GM21576 (cell line): ENCODE measurements at regions not wholly inside any gene's neighbourhood (a gene's known extent, or its start where the extent isn't known, plus 50 kb on each side); places are given as distances from the start of the nearest gene placed in this dataset.

Experiments
- ATAC-seq: cut with Tn5 transposase; IDR thresholded peaks from one replicate; pipeline ENCODE4 v1.9.1; 2021; ENCODE audit warnings: mild to moderate bottlenecking, moderate library complexity; ENCODE audit not compliant: unreplicated experiment

DNA sequence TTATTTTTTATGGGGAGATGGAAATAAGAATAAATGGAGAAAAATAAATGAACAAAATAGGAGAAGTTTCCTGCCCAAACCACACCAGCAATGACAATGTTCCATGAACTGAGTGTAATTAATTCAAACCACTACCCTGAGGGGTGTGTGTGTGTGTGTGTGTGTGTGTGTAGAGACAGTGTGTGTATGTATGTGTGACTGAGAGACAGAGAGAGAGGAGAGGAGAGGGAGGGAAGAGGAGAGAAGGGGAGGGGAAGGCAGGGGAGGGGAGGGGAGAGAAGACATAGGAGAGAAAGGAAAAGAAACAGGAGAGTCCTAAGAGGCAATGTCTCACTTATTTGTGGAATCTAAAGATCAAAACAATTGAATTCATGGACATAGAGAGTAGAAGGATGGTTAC lies 65.0 kb upstream of the POU2AF1 start:
- no peak for ATAC-seq

DNA sequence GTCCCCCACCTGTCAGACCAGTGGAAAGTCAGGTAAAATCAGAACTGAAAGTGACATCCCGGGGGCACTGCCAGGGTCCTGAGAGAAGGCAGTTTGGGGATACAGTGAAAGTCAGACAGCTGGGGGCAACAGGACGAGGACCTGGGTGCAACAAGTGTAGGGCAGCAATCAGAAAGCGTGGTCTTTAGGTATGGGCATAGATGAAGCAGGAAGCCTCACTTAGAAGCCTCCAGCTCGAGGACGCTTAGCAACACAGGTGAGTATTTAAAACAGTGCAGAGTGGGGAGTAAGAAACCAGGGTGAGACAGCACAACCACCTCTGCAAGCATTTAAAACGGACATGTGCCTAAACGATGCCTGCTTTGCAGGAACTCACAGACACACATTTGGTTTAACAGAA lies 64.6 kb upstream of the POU2AF1 start:
- no peak for ATAC-seq

GRCh38 chr11:111443032-111443431 lies 64.0 kb upstream of the POU2AF1 start:
- ATAC-seq: no peak

DNA sequence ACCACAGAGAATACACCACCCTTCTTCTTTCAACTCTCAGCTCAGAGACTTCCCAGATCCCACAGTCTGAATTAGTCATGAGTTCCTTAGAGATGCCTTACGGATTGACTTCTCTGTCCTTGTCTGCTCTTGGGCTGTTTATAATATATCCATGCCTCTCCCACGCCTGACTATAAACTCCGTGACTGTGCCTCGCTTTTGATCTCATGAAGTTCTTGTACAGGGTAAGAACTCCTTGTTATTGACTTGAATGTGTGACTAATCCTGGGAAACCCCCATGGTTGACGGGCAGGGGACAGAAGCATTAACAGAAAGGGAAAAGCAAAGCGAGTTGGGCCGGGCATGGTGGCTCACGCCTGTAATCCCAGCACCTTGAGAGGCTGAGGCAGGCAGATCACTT lies 62.4 kb upstream of the POU2AF1 start:
- no peak for ATAC-seq

DNA sequence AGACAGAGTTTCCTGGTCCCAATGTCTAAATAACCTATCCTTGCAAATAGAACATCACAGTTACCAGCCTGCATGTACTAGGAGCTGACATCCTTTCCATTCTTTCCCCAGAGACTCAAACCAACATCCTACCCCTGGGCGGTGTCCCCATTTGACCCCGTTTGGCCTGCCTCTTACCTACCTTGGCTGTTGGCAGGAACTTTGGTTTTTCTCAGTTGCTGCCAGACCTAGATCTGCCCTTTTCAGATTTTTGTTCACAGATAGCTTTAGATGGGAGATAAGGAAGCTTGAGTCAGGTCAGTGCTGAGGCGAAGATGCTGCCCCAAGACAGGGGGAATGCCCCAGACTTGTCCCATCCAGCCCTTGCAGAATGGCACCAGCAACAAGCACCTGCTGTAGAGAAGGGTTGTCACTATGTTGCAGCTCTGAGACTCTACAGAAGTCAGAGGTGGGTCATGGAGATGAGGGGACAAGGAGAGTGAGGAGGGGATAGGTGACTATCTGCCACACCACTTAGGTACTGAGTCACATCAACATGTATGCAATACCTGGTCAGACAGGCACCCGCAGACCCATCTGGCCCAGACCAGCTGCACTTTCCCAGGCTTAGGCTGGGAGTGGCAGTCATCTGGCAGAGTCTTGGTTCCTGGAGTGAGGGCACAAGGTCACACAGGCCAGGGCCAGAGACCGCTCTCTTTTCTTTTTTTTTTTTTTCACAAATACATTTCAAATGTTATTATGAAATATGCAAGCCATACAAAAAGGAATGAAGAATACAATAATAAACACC lies 61.5 kb upstream of the POU2AF1 start:
- ATAC-seq: no peak

DNA sequence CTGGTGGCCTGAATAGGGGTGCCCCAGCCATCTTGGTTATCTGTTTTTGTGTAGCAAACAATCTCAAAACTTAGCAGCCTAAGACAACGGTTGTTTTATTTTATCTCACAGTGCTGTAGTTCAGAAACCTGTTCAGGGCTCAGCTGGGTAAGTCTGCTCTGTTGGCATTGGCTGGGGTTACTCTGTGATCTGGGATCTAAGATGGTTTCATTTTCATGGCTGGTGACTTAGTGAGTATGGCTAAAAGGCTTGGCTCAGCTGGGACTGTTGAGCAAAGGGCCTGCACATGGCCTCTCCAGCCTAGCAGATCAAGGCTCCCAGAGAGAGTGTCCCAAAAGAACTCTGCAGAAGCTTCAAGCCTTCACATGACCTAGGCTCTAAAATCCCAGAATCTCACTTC lies 60.8 kb upstream of the POU2AF1 start:
- ATAC-seq: no peak

DNA sequence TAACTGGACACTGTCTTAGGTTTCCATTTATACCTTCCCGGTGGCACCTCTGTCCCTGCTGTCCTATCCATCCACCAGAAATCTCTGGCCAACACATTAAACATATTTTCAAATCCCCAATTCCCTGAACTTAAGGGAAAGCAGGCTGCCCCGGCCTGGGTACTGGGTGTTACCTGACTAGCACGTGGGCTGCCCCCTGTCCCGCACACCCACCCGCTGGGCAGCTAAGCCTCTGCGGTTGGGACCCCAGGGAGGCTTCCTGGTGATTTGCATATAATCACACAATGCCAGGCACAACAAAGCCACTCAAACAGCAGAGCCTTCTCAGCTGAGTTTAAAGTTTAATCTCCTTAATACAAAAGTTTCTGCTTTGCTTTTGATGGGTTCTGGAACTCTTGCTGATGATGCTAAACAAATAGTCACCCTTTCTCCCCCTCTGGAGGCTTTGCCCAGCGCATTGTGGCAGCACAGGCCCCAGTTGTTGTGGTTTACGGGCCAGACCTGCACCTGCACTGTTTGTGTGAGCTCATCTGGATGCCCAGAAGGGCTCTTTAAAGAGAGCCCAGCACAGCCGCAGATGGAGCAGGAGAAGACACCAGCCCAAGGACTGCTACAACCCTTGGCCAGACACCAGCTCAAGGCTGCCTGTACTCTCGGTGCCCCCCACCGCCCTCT lies 59.9 kb upstream of the POU2AF1 start:
- no peak for ATAC-seq

GRCh38 chr11:111438168-111438567 lies 59.1 kb upstream of the POU2AF1 start:
- ATAC-seq: no peak

DNA sequence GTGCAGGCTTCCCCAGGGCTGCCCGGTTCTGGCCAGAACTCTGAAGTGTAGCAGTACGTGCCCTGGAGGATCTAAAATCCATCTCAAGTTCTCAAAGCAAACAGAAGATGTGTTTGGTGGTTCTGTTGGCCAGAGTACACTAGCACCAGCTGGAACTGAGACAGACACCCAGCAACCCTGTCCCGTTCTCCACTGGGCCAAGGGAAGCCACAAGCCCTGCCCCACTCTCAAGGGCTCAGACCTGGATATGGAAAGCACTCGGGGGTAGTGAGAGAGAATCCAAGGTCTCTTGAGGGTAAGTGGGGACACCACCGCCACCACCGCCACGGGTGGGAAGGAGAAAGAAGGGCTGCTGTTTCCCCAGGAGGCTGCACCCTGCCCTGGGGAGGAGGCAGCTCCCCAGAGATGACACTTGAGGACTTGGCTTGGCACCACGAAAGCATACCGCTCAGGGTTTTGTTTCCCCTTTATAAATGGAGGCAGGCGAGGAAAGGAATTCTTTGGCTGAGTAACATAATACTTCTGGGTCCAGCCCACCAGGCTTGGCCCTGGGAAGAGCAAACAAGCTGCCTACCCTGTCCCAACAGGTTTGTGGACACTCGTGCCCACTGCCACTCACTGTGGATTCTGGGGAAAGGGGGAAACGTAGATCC lies 56.1 kb upstream of the POU2AF1 start:
- no peak for ATAC-seq

- peak; percentile 89 for ATAC-seq
These were observed 50.0 kb upstream of the POU2AF1 start for GRCh38 chr11:111429066-111429506.
